GM18909 (cell line): ENCODE measurements at regions not wholly inside any gene's neighbourhood (a gene's known extent, or its start where the extent isn't known, plus 50 kb on each side); places are given as distances from the start of the nearest gene placed in this dataset.

Experiments
- ATAC-seq: cut with Tn5 transposase; IDR thresholded peaks from one replicate; pipeline ENCODE4 v1.9.1; 2021; ENCODE audit warnings: mild to moderate bottlenecking; ENCODE audit not compliant: unreplicated experiment, poor library complexity

GRCh38 chr15:70453238-70453637 is 310.1 kb downstream of the UACA start:
- ATAC-seq, result no peak

DNA sequence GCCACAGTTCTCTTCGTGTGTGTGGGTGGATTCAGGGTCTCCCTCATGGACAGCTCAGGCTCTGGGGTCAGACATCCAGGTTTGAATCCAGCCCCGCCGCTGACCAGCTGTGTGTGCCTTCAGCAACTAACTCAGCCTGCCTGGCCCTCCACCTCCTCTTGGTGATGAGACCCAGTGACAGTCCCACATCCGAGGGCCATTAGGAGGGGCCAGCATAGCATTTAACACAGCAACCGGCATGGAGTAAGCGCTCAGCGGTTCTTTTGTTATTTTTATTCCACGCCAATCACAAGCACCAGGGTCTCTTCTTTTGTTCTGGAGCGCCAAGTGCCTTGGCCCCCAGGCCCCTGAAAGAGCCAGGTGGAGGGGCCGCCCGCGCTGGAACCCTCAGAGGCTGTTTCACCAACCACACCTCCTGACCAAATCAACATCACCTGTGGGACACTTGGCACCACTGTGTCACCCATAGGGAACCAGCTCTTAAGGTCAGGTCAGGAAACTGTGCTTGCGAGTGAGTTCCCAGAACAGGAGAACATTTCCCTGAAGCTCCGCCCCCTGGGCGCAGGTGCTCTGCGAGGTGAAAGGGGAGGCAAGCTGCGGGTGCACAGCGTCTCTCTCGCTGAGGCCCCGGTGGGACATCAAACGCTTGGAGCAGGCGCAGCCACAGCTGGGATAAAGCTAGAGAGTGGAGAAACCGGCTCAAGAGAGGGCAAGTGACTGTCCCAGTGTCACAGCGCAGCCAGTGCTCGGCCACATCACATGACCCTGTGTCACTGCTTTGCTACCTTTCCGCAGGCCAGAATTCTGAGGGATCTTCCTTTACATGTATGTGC is 311.3 kb downstream of the UACA start:
- ATAC-seq, result no peak

DNA sequence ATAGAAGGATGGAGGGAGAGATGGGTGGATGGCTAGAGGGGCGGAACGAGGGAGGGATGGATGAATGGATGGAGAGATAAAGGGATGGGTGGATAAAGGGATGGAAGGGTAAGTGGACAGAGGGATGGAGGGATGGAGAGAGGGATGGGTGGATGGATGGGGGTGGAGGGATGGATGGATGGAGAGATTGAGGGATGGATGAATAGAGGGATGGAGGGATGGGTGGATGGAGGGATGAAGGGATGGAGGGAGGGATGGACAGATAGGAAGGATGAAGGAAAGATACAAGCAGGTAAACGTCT is 313.3 kb downstream of the UACA start:
- no peak for ATAC-seq

GRCh38 chr15:70449311-70450141 is 313.8 kb downstream of the UACA start:
- no peak for ATAC-seq

- ATAC-seq, result no peak
Observed at GRCh38 chr15:70447928-70448698, 315.2 kb downstream of the UACA start.

DNA sequence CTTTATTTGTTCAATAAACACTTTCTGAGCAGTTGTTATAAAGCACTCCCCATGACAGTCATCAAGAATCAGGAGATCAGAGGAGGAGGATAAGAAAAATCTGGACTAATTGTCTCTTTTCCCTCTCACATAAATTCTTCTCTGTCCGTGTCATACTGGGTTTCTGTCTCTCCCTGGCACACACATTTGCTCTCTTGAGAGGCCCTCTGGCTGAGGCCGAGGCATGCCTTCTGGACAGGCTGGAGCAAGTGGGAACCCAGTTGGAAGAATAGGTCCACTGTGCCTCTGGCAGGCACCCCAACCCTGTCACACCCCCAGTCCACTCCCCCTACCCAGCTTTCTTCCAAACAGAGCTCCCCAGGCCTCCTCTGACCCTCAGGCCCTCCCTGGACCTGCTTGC is 315.8 kb downstream of the UACA start:
- no peak for ATAC-seq

DNA sequence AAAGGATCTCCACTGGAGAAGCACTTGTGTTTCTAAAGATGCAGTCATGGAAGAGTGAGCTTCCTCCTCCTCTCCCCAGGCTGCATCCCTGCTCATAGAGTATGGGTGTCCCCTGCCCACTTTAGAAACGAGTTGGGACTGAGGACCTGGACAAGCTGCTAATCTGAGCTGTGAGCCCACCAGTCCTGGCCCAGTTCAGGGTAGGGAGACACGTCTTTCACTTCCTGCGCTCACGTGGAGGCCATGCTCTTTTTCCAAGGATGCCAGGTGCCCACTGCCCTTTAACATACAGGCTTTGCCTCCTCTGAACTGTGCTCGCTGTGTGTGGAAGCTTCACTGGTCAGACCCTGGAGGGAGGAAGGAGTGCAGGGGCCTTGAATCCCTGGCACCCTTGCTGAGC is 316.3 kb downstream of the UACA start:
- no peak for ATAC-seq

- no peak for ATAC-seq
Observed at GRCh38 chr15:70443486-70444273, 319.7 kb downstream of the UACA start.

GRCh38 chr15:70442616-70443321 is 320.6 kb downstream of the UACA start:
- ATAC-seq, result no peak

GRCh38 chr15:70442211-70442610 is 321.1 kb downstream of the UACA start:
- no peak for ATAC-seq

DNA sequence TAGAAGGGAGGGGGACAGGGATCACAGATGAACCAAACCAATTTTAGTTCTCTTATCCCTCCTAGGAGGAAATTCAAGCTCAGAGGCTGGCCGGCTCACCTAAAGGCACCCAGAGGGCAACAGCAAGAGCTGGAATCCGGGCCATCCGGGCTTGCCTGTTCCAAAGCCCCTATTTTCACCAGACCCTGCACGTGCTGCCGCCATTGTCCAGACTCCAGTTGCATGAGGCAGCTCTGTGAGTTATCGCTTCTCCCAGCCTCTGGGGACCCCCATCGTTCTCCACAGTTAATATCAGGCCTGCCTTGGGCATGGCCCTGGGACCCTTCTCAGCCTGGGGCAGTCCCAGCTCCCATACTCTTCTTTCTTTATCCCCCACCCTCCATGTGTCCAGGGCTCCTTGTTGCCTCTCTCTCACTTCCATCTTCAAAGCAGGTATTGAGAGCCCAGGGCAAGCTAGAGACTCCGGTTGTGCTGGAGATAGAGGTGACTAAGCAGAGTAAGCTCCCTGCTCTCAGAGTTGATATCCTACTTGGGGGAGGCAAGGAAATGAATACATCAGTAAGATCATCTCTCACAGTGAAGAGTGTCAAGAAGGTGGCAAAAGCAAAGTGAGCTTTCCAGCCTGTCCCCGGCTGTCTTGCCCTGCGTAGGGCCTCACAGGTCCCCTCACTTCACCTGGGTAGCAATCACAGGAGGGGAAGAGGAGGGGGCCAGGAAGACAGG is 322.8 kb downstream of the UACA start:
- ATAC-seq, result no peak

GRCh38 chr15:70439880-70440279 is 323.5 kb downstream of the UACA start:
- no peak for ATAC-seq

DNA sequence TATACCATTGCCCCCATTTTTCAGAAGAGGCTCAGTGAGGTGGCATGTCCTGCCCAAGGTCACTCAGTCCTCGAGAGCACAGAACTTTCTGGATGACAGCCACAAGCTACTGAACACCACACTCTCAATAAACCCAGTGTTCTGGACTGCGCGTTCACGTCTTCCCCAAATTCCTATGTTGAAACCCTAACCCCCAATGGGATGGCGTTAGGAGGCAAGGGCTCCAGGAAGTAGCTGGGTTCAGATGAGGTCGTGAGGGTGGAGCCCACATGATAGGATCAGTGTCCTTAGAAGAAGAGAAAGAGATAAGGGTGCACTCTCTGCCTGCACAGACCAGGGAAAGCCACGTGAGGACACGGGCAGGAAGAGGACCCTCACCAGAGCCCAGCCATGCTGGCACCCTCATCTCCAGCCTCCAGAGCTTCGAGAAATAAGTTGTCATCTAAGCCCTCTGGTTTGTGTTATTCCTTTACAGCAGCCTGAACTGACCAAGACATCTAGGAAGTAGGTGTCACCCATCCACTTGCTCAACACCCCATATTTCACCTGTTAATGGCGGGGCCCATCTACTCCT is 324.0 kb downstream of the UACA start:
- ATAC-seq, result no peak

- ATAC-seq, result no peak
Observed at GRCh38 chr15:70438776-70439175, 324.6 kb downstream of the UACA start.

DNA sequence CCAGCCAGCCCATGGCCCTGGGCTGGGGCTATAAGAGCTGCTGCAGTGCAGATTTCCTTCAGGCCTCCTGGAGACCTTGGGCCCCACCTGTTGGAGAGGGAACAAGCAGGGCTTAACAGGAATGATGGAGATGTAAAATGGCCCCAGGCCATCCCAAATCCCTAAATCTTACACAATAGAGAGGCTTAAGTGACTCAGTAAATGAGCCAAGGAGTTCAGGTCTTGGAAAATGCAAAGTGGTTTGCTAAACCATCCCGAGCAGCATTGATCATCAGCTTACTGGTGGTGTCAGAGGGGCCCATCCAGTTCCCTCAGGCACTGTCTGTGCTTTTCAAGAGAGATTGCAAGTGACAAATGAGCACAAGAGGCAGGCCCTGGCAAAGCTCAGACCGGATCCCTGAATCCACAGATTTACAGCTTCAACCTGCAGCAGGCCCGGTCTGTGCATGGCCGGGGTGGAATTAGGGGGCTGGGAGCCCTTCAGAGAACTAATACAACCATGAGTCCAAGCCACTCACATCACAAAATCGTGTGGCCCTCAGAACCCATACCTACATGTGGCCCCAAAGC is 325.4 kb downstream of the UACA start:
- ATAC-seq, result no peak

DNA sequence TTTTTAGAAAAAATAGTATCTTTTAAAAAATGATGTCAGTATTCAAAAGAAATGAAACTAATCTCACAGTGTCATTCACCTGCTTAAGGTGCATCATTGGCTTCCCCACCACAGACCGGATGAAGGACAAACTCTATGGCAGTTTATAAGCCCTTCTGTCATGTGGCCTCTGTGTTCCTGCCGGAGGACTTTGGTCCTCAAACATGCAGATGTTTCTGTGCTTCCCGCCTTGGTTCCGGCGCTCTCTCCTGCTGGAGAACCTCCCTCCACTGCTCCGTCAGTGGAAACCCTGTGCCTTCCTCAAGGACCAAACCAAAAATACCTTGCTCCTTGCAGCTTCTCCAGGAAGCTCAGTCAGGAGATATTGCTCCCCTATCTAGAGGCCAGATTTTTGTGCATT is 326.3 kb downstream of the UACA start:
- no peak for ATAC-seq

- ATAC-seq, result peak; percentile 39
Observed at GRCh38 chr15:70436428-70436827, 326.9 kb downstream of the UACA start.

- peak; percentile 64 for ATAC-seq
Observed at GRCh38 chr15:70435872-70436271, 327.5 kb downstream of the UACA start.
